PC-9 (cell line): ENCODE measurements at regions not wholly inside any gene's neighbourhood (a gene's known extent, or its start where the extent isn't known, plus 50 kb on each side); places are given as distances from the start of the nearest gene placed in this dataset.

ENCODE experiments used
- BruUV-seq: library from RNA; stranded (reverse); fragments of 400-500 nt; replicated peaks from 2 replicates; lab custom pipeline; 2021; lab: Mats Ljungman, UMichigan
- CTCF ChIA-PET: fragments of 300-600 bp; sonication (Branson Sonifier 250); formaldehyde crosslinking; loops from one replicate; lab custom pipeline; 2022; ENCODE audit warnings: antibody characterized with exemption; lab: Charles Lee
- POLR2A ChIA-PET: fragments of 300-600 bp; sonication (Branson Sonifier 250); formaldehyde crosslinking; loops from one replicate; lab custom pipeline; 2022; ENCODE audit warnings: antibody characterized with exemption; ENCODE audit not compliant: unreplicated experiment; lab: Charles Lee
- DNase-seq, 2 experiments: peaks; one replicate each; pipeline versions ENCODE4 v3.0.0 to v3.0.0-alpha.2; 2015 to 2022; ENCODE audit warnings: mixed read lengths in 1 of 2
- H2AFZ ChIP-seq: fragments of 200-600 bp; sonication (generic); 2 replicates; pipeline ENCODE4 v1.8.1; 2017; ENCODE audit warnings: antibody characterized with exemption
- H3F3A ChIP-seq: fragments of 200-600 bp; sonication (generic); 2 replicates; pipeline ENCODE4 v1.8.1; 2017; ENCODE audit warnings: antibody characterized with exemption, mild to moderate bottlenecking, low read depth; ENCODE audit not compliant: insufficient read depth
- H3K27ac ChIP-seq: fragments of 200-600 bp; sonication (generic); 2 replicates; pipeline ENCODE4 v1.6.1; 2016; ENCODE audit warnings: mixed run types
- H3K27me3 ChIP-seq: fragments of 200-600 bp; sonication (generic); 2 replicates; pipeline ENCODE4 v1.6.1; 2016; ENCODE audit warnings: low read depth, mixed run types; ENCODE audit not compliant: insufficient read depth
- H3K36me3 ChIP-seq: fragments of 200-600 bp; sonication (generic); 2 replicates; pipeline ENCODE4 v1.6.1; 2016; ENCODE audit warnings: low read depth, mixed run types
- H3K4me1 ChIP-seq: fragments of 200-600 bp; sonication (generic); replicated peaks from 2 replicates; pipeline ENCODE4 v1.6.1; 2016; ENCODE audit warnings: mixed run types; ENCODE audit not compliant: insufficient read depth
- H3K4me2 ChIP-seq: fragments of 200-600 bp; sonication (generic); 2 replicates; pipeline ENCODE4 v1.6.1; 2017; ENCODE audit warnings: mixed run types
- H3K4me3 ChIP-seq: fragments of 200-600 bp; sonication (generic); 2 replicates; pipeline ENCODE4 v1.6.1; 2016; ENCODE audit warnings: mixed run types
- H3K79me2 ChIP-seq: fragments of 200-600 bp; sonication (generic); 2 replicates; pipeline ENCODE4 v1.6.1; 2017; ENCODE audit warnings: low read depth, mixed run types
- H3K9me2 ChIP-seq: fragments of 200-600 bp; sonication (generic); 2 replicates; pipeline ENCODE4 v1.8.1; 2017; ENCODE audit warnings: mild to moderate bottlenecking; ENCODE audit not compliant: insufficient read depth
- H3K9me3 ChIP-seq: fragments of 200-600 bp; sonication (generic); 2 replicates; pipeline ENCODE4 v1.8.1; 2016; ENCODE audit warnings: low read depth; ENCODE audit not compliant: insufficient read depth
- H4K20me1 ChIP-seq: fragments of 200-600 bp; sonication (generic); 2 replicates; pipeline ENCODE4 v1.8.1; 2017; ENCODE audit not compliant: insufficient read depth
- CTCF ChIP-seq: fragments of 200-600 bp; sonication (generic); conservative IDR thresholded peaks from 2 replicates; pipeline ENCODE4 v1.6.1; 2017; ENCODE audit warnings: mixed run types, antibody characterized with exemption, mild to moderate bottlenecking, moderate library complexity
- EZH2 ChIP-seq: fragments of 200-600 bp; sonication (generic); IDR thresholded peaks from 2 replicates; pipeline ENCODE4 v1.8.0; 2017; ENCODE audit warnings: antibody characterized with exemption, low read depth
- intact Hi-C: fragments of 100-400 bp; cut with micrococcal nuclease; formaldehyde crosslinking; loops from one replicate; pipeline ENCODE4 v1.10.0; 2022; ENCODE audit not compliant: unreplicated experiment

GRCh38 chr10:61176424-61176823, 232.4 kb upstream of the RHOBTB1 start:
- Histone ChIP-seq H2AFZ (no peak overlapping the region), H3K9me2 (0 out of 2 replicates have a peak, but pooled peaks cover 4% of the 10 kb centered on the region), H3K4me1 (no peaks in the 10 kb centered on the region), H3K4me3 (no peak overlapping the region), H4K20me1 (no peaks in the 10 kb centered on the region), H3K27me3 (no peaks in the 10 kb centered on the region), H3K79me2 (no peaks in the 10 kb centered on the region), H3F3A (no peaks in the 10 kb centered on the region), H3K9me3 (no peaks in the 10 kb centered on the region), H3K36me3 (no peaks in the 10 kb centered on the region), H3K27ac (no peak overlapping the region), H3K4me2 (no peak overlapping the region)
- TF ChIP-seq EZH2 (no peak), CTCF (no peak)
- intact Hi-C loops = no loop called here
- no TSS peak for BruUV-seq
- CTCF ChIA-PET = no interaction called here
- POLR2A ChIA-PET = no interaction called here
- no peak for DNase-seq

- no TSS peak for BruUV-seq
- Histone ChIP-seq H3K27ac (no peak overlapping the region), H3F3A (no peaks in the 10 kb centered on the region), H3K79me2 (no peaks in the 10 kb centered on the region), H3K4me3 (no peak overlapping the region), H2AFZ (no peak overlapping the region), H3K4me1 (no peaks in the 10 kb centered on the region), H3K9me2 (0 out of 2 replicates have a peak, but pooled peaks cover 4% of the 10 kb centered on the region), H3K4me2 (no peak overlapping the region), H3K36me3 (no peaks in the 10 kb centered on the region), H4K20me1 (no peaks in the 10 kb centered on the region), H3K27me3 (no peaks in the 10 kb centered on the region), H3K9me3 (no peaks in the 10 kb centered on the region)
- ChIA-PET POLR2A (no interaction called here), CTCF (no interaction called here)
- DNase-seq = no peak
- intact Hi-C loops = no loop called here
- TF ChIP-seq CTCF (no peak), EZH2 (no peak)
These were observed 231.3 kb upstream of the RHOBTB1 start for GRCh38 chr10:61175316-61175715.

GRCh38 chr10:61173450-61173849, 229.5 kb upstream of the RHOBTB1 start:
- ChIA-PET POLR2A (no interaction called here), CTCF (no interaction called here)
- intact Hi-C loops = no loop called here
- Histone ChIP-seq H3K9me3 (no peaks in the 10 kb centered on the region), H2AFZ (no peak overlapping the region), H3K4me2 (no peak overlapping the region), H3K36me3 (no peaks in the 10 kb centered on the region), H4K20me1 (no peaks in the 10 kb centered on the region), H3K4me1 (no peaks in the 10 kb centered on the region), H3F3A (no peaks in the 10 kb centered on the region), H3K27me3 (no peaks in the 10 kb centered on the region), H3K4me3 (no peak overlapping the region), H3K79me2 (no peaks in the 10 kb centered on the region), H3K9me2 (no peaks in the 10 kb centered on the region), H3K27ac (no peak overlapping the region)
- BruUV-seq = no TSS peak
- no peak for DNase-seq
- TF ChIP-seq EZH2 (no peak), CTCF (no peak)
